ENCODE measurements at regions not wholly inside any gene's neighbourhood (a gene's known extent, or its start where the extent isn't known, plus 50 kb on each side); places are given as distances from the start of the nearest gene placed in this dataset.

DNA sequence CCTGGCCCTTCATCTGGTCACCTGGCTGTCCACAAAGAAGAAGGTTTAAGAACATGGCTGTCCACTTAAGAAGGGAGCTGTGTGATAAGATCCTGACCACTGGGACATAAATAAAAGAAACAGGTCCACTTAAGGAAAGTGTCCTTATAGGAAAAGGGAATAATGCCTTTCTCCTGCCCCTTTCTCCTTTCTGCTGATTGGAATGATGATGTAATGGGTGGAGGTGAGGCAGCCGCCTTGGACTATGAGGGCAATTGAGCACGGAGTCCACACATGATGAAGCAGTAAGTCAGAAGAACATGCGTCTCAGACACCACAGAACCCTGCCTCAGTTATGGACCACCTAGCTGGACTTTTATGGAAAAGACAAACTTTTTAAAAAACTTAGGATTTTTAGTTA lies 401.1 kb downstream of the SHANK2 start:
- H3K36me3 ChIP-seq (ENCODE audit: control insufficient read depth, insufficient read depth, low read length) = no peaks in the 10 kb centered on the region
- TF ChIP-seq EZH2 (IDR thresholded peaks at IDR 0.05; ENCODE audit: low read length, missing control alignments) = no peak
- TF ChIP-seq, protein P1, sequence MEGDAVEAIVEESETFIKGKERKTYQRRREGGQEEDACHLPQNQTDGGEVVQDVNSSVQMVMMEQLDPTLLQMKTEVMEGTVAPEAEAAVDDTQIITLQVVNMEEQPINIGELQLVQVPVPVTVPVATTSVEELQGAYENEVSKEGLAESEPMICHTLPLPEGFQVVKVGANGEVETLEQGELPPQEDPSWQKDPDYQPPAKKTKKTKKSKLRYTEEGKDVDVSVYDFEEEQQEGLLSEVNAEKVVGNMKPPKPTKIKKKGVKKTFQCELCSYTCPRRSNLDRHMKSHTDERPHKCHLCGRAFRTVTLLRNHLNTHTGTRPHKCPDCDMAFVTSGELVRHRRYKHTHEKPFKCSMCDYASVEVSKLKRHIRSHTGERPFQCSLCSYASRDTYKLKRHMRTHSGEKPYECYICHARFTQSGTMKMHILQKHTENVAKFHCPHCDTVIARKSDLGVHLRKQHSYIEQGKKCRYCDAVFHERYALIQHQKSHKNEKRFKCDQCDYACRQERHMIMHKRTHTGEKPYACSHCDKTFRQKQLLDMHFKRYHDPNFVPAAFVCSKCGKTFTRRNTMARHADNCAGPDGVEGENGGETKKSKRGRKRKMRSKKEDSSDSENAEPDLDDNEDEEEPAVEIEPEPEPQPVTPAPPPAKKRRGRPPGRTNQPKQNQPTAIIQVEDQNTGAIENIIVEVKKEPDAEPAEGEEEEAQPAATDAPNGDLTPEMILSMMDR (conservative IDR thresholded peaks at IDR 0.05 in 1 of 2, IDR thresholded peaks at IDR 0.05 in 1 of 2; ENCODE audit: low read depth in 1 of 2, low read length in 2 of 2) = no peak
- H3K27me3 ChIP-seq (ENCODE audit: control insufficient read depth, insufficient read depth, low read length) = no peaks in the 10 kb centered on the region
- H2AFZ ChIP-seq (ENCODE audit: low read length) = no peak overlapping the region
- no peak overlapping the region for H3K27ac ChIP-seq (ENCODE audit: insufficient read depth, low read length)
- no peaks in the 10 kb centered on the region for H4K20me1 ChIP-seq (ENCODE audit: control insufficient read depth, extremely low read depth, insufficient read depth, low read length)
- no peaks in the 10 kb centered on the region for H3K79me2 ChIP-seq (ENCODE audit: control insufficient read depth, insufficient read depth, low read length)
- DNase-seq (ENCODE audit: low read depth in 2 of 2) = no peak
- H3K4me1 ChIP-seq (ENCODE audit: control insufficient read depth, extremely low read depth, insufficient read depth, low read length) = no peaks in the 10 kb centered on the region
- H3K4me2 ChIP-seq (ENCODE audit: extremely low read depth, insufficient read depth, low read length) = no peak overlapping the region
- no peak overlapping the region for H3K4me3 ChIP-seq (replicated peaks in 1 of 4; ENCODE audit: control extremely low read depth in 1 of 4, insufficient read depth in 1 of 4, low read depth in 3 of 4, low read length in 4 of 4)
- H3K9me3 ChIP-seq (ENCODE audit: control insufficient read depth, insufficient read depth, low read depth, low read length) = no peaks in the 10 kb centered on the region
- H3K9ac ChIP-seq (ENCODE audit: insufficient read depth, low read length) = no peak overlapping the region

DNA sequence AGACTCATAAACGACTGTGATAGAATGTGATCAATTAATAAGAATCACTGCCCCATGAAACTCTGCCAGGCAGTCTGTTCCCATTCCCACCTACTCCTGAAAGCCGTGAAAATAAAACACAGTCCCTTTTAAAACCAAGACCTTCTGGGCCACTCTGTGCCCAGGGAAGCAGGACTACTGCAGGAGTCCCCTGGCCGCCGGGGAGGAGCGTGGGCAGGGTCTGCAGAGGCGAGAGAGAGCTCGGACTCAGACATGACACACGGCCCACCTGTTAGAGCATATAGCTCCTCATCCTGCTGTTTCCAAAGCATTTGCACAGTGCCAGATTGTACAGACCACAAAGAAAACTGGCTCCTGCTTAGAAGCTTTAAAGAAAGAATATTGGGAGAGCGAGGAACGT lies 400.5 kb downstream of the SHANK2 start:
- Histone ChIP-seq H4K20me1 (ENCODE audit: control insufficient read depth, extremely low read depth, insufficient read depth, low read length) (no peaks in the 10 kb centered on the region), H2AFZ (ENCODE audit: low read length) (no peak overlapping the region), H3K4me2 (ENCODE audit: extremely low read depth, insufficient read depth, low read length) (no peak overlapping the region), H3K27me3 (ENCODE audit: control insufficient read depth, insufficient read depth, low read length) (no peaks in the 10 kb centered on the region), H3K4me3 (replicated peaks in 1 of 4; ENCODE audit: control extremely low read depth in 1 of 4, insufficient read depth in 1 of 4, low read depth in 3 of 4, low read length in 4 of 4) (no peak overlapping the region), H3K9ac (ENCODE audit: insufficient read depth, low read length) (no peak overlapping the region), H3K27ac (ENCODE audit: insufficient read depth, low read length) (no peak overlapping the region), H3K9me3 (ENCODE audit: control insufficient read depth, insufficient read depth, low read depth, low read length) (no peaks in the 10 kb centered on the region), H3K36me3 (ENCODE audit: control insufficient read depth, insufficient read depth, low read length) (no peaks in the 10 kb centered on the region), H3K4me1 (ENCODE audit: control insufficient read depth, extremely low read depth, insufficient read depth, low read length) (no peaks in the 10 kb centered on the region), H3K79me2 (ENCODE audit: control insufficient read depth, insufficient read depth, low read length) (no peaks in the 10 kb centered on the region)
- TF ChIP-seq, protein P1 (conservative IDR thresholded peaks at IDR 0.05 in 1 of 2, IDR thresholded peaks at IDR 0.05 in 1 of 2; ENCODE audit: low read depth in 1 of 2, low read length in 2 of 2) = no peak
- no peak for TF ChIP-seq EZH2 (IDR thresholded peaks at IDR 0.05; ENCODE audit: low read length, missing control alignments)
- no peak for DNase-seq (ENCODE audit: low read depth in 2 of 2)

DNA sequence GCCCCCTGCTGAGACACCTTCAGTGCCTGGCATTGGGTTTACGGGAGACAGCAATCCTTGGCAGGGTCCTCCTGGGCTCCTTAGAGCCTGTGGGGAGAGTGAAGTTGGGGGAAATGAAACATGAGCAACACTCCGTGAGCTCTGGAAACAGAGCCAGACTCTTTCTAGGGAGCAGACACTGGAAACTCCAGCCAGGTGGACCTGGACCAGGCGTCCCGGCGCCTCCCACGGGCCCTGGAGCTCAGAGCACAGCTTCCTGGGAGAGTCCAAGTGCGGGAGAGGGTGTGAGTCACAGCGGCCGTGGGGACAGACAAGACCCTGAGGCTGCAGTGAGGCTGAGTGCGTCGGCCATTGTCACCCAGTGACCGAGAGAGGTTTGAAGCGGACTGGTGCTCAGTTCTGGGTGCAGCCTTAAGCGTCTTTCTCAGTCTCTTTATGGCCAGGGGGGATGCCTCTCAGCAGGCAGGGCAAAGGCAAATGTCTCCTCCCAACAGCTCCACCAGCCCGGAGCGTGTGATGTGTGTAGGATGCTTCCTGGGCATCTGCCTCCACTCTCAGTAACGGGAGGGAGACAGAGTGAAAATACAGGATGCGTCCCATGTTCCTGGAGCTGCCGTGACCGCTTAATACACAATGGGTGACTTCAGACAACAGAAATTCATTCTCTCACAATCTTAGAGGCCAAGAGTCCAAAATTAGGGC lies 399.2 kb downstream of the SHANK2 start:
- Histone ChIP-seq H3K9ac (ENCODE audit: insufficient read depth, low read length) (no peak overlapping the region), H4K20me1 (ENCODE audit: control insufficient read depth, extremely low read depth, insufficient read depth, low read length) (no peaks in the 10 kb centered on the region), H3K4me3 (replicated peaks in 1 of 4; ENCODE audit: control extremely low read depth in 1 of 4, insufficient read depth in 1 of 4, low read depth in 3 of 4, low read length in 4 of 4) (no peak overlapping the region), H3K79me2 (ENCODE audit: control insufficient read depth, insufficient read depth, low read length) (no peaks in the 10 kb centered on the region), H3K4me1 (ENCODE audit: control insufficient read depth, extremely low read depth, insufficient read depth, low read length) (no peaks in the 10 kb centered on the region), H3K27me3 (ENCODE audit: control insufficient read depth, insufficient read depth, low read length) (no peaks in the 10 kb centered on the region), H3K36me3 (ENCODE audit: control insufficient read depth, insufficient read depth, low read length) (no peaks in the 10 kb centered on the region), H2AFZ (ENCODE audit: low read length) (no peak overlapping the region), H3K27ac (ENCODE audit: insufficient read depth, low read length) (no peak overlapping the region), H3K4me2 (ENCODE audit: extremely low read depth, insufficient read depth, low read length) (no peak overlapping the region), H3K9me3 (ENCODE audit: control insufficient read depth, insufficient read depth, low read depth, low read length) (no peaks in the 10 kb centered on the region)
- DNase-seq (ENCODE audit: low read depth in 2 of 2) = no peak
- TF ChIP-seq, protein P1 (conservative IDR thresholded peaks at IDR 0.05 in 1 of 2, IDR thresholded peaks at IDR 0.05 in 1 of 2; ENCODE audit: low read depth in 1 of 2, low read length in 2 of 2) = no peak
- TF ChIP-seq EZH2 (IDR thresholded peaks at IDR 0.05; ENCODE audit: low read length, missing control alignments) = no peak
